Neuronal stem cell (in vitro differentiated cells): ENCODE measurements at regions not wholly inside any gene's neighbourhood (a gene's known extent, or its start where the extent isn't known, plus 50 kb on each side); places are given as distances from the start of the nearest gene placed in this dataset. TPM values are rescaled to one million over a fixed set of nuclear protein-coding genes. Genes with fewer than 3 reads are reported as not detected.

Experiments
- small RNA-seq: library from polyadenylated mRNA; stranded (forward); fragments of <200 nt; extraction: miRNeasy Mini kit (QIAGEN cat#:217004); gene quantifications from one replicate; pipeline ENCODE3, GENCODE V24; 2013; ENCODE audit not compliant: insufficient read depth

Small RNAs in the stretch of these regions (small RNA-seq; reads per million reads assigned to genes)
- gene AL451054.2 (not detected), gene BTF3P9 (not detected)
